GM12865 (cell line): ENCODE measurements at regions not wholly inside any gene's neighbourhood (a gene's known extent, or its start where the extent isn't known, plus 50 kb on each side); places are given as distances from the start of the nearest gene placed in this dataset.
A peak's percentile ranks its signal among the peaks of the same experiment; 100 is the strongest.

Experiments used
- DNase-seq: peaks from one replicate; pipeline ENCODE4 v3.0.0; 2010; ENCODE audit warnings: low read depth
- H3K4me3 ChIP-seq: 2 replicates; pipeline ENCODE4 v1.5.1; 2011; ENCODE audit warnings: mild to moderate bottlenecking, low read depth, low read length, control low read depth
- TF ChIP-seq, protein P1 (sequence below): IDR thresholded peaks from 2 replicates; pipeline ENCODE4 v1.5.1; 2011; ENCODE audit warnings: low read length, control low read depth, low read depth, inconsistent platforms; ENCODE audit not compliant: insufficient read depth; ENCODE audit errors: missing control alignments

DNA sequence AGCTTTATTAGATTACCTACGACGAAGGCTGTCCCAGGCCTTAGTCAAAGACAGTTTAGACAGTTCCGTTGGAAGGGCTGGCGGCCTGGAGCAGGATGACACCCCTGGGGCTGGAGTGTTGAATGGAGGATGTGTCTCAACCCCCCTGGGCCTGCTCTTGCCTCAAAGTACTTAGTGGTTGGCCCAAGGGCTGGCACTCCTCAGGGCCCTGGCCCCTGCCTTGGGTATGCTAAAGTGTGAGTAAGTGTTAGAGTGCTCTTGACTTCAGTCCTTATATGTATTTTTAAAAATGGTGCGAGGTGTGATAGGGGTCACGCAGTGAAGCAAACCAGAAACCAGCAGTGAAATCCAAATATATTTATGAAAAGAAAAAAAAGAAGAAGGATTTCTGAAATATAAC is 261.6 kb downstream of the KTN1 start:
- TF ChIP-seq, protein P1, sequence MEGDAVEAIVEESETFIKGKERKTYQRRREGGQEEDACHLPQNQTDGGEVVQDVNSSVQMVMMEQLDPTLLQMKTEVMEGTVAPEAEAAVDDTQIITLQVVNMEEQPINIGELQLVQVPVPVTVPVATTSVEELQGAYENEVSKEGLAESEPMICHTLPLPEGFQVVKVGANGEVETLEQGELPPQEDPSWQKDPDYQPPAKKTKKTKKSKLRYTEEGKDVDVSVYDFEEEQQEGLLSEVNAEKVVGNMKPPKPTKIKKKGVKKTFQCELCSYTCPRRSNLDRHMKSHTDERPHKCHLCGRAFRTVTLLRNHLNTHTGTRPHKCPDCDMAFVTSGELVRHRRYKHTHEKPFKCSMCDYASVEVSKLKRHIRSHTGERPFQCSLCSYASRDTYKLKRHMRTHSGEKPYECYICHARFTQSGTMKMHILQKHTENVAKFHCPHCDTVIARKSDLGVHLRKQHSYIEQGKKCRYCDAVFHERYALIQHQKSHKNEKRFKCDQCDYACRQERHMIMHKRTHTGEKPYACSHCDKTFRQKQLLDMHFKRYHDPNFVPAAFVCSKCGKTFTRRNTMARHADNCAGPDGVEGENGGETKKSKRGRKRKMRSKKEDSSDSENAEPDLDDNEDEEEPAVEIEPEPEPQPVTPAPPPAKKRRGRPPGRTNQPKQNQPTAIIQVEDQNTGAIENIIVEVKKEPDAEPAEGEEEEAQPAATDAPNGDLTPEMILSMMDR = no peak
- no peak overlapping the region for H3K4me3 ChIP-seq
- DNase-seq = no peak

DNA sequence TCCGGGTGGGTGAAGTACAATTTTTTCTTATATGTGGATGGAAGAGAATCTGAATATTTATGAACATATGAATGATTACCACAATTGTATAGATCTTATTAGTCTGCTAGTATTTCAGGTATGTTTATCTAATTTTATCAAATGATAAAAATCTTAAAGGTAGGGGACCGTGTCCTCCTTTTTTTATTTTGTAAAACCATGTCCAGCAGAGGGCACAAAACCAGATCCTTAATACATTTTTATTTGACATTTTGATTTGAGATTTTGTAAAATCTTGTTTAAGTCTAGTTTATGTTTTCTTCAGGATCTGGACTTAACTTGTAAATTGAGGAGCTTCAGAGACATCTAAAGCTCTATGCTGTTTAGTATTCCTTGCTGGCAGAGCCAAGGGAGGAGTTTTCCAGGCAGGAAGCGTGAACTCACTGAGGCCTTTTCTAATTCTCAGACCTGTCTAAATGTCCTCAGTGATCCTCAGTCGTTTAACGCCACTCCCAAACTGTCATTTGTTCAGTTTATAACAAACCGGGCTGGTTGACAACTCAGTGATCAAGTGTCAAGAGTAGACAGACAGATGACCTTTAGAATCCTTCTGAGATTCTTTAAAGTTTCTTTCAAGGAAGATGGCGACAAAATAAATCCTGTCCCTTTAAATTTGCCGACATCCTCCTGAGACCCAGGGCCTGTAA is 263.9 kb downstream of the KTN1 start:
- H3K4me3 ChIP-seq = no peak overlapping the region
- no peak for DNase-seq
- TF ChIP-seq, protein P1 = no peak

DNA sequence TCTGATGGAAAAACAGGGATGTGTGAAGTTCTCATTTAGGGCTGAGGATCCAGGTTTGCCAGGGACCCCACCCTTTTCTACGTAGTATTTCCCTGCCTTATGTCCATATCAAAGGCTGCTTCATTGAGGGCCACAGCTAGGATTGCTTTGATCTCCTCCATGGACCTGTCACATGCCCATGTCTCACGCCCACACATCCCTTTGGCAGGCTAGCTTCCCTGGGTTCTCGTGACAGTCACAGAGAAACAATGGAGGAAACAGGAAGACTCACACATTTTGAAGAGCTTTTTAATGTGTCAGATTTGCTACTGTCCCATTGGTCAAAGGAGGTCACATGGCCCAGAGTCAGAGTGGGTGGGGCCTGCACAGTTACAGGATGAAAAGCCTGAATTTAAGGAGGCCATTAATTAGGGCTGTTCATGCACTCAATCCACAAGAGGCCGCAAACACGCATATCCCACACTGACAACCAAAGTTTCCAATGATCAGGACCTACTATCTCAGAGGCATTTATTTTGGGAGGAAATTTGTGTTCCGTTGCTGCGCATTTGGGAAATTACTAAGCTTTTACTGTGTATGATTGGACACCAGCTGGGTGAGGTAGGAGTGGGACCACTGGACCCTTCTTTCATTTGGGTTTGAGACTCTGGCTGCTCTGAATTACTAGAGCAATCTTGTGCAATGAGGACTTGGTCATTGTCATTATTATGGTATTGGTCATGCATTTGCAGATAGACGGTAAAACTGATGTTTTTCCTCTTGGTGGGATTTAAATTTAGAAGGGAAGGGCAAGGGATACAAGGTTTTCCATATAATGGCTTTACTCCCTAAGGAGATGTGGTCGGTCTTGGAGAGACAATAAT is 266.2 kb downstream of the KTN1 start:
- TF ChIP-seq, protein P1 = no peak
- H3K4me3 ChIP-seq = no peak overlapping the region
- no peak for DNase-seq

DNA sequence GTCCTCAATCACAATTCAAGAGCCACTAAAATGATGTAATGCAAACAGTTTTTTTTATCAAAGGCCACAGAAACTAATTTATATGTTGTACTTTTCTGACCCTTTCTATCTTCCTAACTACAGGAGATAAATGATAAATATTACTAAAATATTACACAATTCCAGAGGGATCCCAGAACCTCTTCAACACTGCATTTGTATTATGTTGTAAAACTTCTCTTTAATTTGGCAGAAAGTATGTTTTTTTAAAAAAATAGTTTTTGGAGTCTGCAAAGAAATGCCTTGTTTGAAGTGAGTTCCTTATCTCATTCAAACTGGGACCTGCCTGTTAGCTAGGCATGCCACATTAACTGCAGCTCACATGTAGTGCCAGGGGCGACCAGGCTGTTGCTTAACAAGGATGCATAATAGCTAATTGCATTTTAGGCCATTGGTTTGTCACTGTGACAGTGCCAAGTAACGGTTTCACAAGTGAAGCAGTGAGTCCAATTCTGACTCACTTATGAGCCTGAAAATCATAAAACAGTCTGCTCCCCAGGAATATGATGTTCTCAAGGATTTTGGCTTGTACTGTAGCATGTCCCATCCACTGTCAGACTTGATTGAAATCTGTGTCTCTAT is 266.9 kb downstream of the KTN1 start:
- TF ChIP-seq, protein P1 = no peak
- peak; percentile 10 for DNase-seq

DNA sequence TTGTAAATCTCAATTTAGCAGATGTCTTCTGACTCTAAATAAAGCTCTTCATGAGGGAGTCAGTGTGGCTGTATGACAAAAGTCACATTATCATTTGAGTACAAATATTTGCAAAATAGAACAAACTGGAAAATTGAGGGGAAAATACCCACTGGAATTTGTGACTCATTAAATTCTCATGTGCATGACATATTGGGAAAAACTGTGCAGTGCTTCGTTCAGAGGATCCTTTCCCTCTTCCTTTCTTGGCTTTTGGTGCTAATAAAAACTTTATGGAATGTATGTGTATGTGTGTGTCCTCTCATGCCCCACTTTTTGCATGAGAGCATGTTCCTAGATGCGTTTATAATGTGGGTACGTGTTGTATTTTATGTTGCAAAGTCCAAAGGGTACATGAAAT is 267.8 kb downstream of the KTN1 start:
- TF ChIP-seq, protein P1 = no peak
- no peak overlapping the region for H3K4me3 ChIP-seq
- no peak for DNase-seq

More for the DNA sequence above, 266.9 kb downstream of the KTN1 start:
- H3K4me3 ChIP-seq = no peak overlapping the region

DNA sequence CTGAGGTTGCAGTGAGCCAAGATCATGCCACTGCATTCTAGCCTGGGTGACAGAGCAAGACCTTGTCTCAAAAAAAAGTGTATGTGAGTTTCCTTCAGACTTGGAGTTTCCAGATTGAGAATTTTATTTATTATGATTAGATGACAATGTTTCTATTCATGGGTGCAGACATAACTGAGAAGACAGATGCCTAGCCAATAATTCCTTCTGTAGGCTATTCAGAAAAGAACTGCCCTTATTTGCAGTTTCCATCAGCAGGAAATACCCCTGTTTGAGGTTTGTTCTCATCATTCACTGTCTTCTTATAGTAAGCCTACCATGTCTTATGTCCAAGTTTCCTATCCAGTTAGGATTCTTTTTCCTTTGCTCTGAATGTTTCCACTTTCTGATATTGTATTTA is 269.0 kb downstream of the KTN1 start:
- TF ChIP-seq, protein P1 = no peak
- no peak overlapping the region for H3K4me3 ChIP-seq
- no peak for DNase-seq
